Smooth muscle cell (in vitro differentiated cells): ENCODE measurements at regions not wholly inside any gene's neighbourhood (a gene's known extent, or its start where the extent isn't known, plus 50 kb on each side); places are given as distances from the start of the nearest gene placed in this dataset.

ENCODE experiments used
- DNase-seq: peaks from one replicate; lab custom pipeline; 2025; ENCODE audit not compliant: unreplicated experiment; lab: John Stamatoyannopoulos, UW
- H2AFZ ChIP-seq: fragments of 200-600 bp; sonication (generic); 2 replicates; pipeline ENCODE4 v1.6.0; 2016; ENCODE audit warnings: antibody characterized with exemption, low read depth, mild to moderate bottlenecking
- H3F3A ChIP-seq: fragments of 200-600 bp; sonication (generic); 2 replicates; pipeline ENCODE4 v1.6.0; 2017; ENCODE audit warnings: antibody characterized with exemption, low read depth
- H3K27ac ChIP-seq: fragments of 200-600 bp; sonication (generic); 2 replicates; pipeline ENCODE4 v1.5.1; 2016; ENCODE audit warnings: low read depth, mild to moderate bottlenecking
- H3K27me3 ChIP-seq: fragments of 200-600 bp; sonication (generic); 2 replicates; pipeline ENCODE4 v1.6.1; 2016; ENCODE audit warnings: low read depth, mild to moderate bottlenecking
- H3K36me3 ChIP-seq: fragments of 200-600 bp; sonication (generic); 2 replicates; pipeline ENCODE4 v1.5.1; 2016; ENCODE audit warnings: low read depth
- H3K4me1 ChIP-seq: fragments of 200-600 bp; sonication (generic); 2 replicates; pipeline ENCODE4 v1.5.1; 2016; ENCODE audit warnings: low read depth
- H3K4me2 ChIP-seq: fragments of 200-600 bp; sonication (generic); 2 replicates; pipeline ENCODE4 v1.6.0; 2016; ENCODE audit warnings: mild to moderate bottlenecking
- H3K4me3 ChIP-seq: fragments of 200-600 bp; sonication (generic); 2 replicates; pipeline ENCODE4 v1.5.1; 2016; ENCODE audit warnings: mild to moderate bottlenecking
- H3K79me2 ChIP-seq: fragments of 200-600 bp; sonication (generic); 2 replicates; pipeline ENCODE4 v1.6.0; 2016; ENCODE audit warnings: low read depth, mild to moderate bottlenecking
- H3K9ac ChIP-seq: fragments of 200-600 bp; sonication (generic); 2 replicates; pipeline ENCODE4 v1.6.0; 2016; ENCODE audit warnings: low read depth
- H3K9me3 ChIP-seq: fragments of 200-600 bp; sonication (generic); replicated peaks from 2 replicates; pipeline ENCODE4 v1.5.1; 2016; ENCODE audit warnings: low read depth
- H4K20me1 ChIP-seq: fragments of 200-600 bp; sonication (generic); 2 replicates; pipeline ENCODE4 v1.6.0; 2016; ENCODE audit warnings: low read depth
- CTCF ChIP-seq: fragments of 200-600 bp; sonication (generic); IDR thresholded peaks from 2 replicates; pipeline ENCODE4 v1.5.1; 2017; ENCODE audit warnings: borderline replicate concordance, mild to moderate bottlenecking, antibody characterized with exemption; ENCODE audit not compliant: insufficient read depth, poor library complexity, severe bottlenecking
- WGBS: methylation state at CpG from one replicate; pipeline ENCODE4 v1.1.7; 2016; ENCODE audit warnings: low lambda C conversion rate; 5-methylcytosine and 5-hydroxymethylcytosine counted together

GRCh38 chr12:87388376-87388775 lies 640.8 kb downstream of the C12orf50 start:
- Histone ChIP-seq H3K36me3 (no peaks in the 10 kb centered on the region), H3F3A (no peaks in the 10 kb centered on the region), H3K4me1 (no peaks in the 10 kb centered on the region), H3K4me3 (no peak overlapping the region), H3K27me3 (no peaks in the 10 kb centered on the region), H2AFZ (no peak overlapping the region), H3K79me2 (no peaks in the 10 kb centered on the region), H3K27ac (no peak overlapping the region), H4K20me1 (no peaks in the 10 kb centered on the region), H3K9ac (no peak overlapping the region), H3K9me3 (no peaks in the 10 kb centered on the region), H3K4me2 (no peak overlapping the region)
- 92% methylated on average over 3 of the region's 3 CpGs for WGBS
- TF ChIP-seq CTCF: no peak
- no peak for DNase-seq

GRCh38 chr12:87385322-87385721 lies 643.9 kb downstream of the C12orf50 start:
- Histone ChIP-seq H3K79me2 (no peaks in the 10 kb centered on the region), H3K27ac (no peak overlapping the region), H3K36me3 (no peaks in the 10 kb centered on the region), H2AFZ (no peak overlapping the region), H3K4me2 (no peak overlapping the region), H4K20me1 (no peaks in the 10 kb centered on the region), H3F3A (no peaks in the 10 kb centered on the region), H3K9me3 (no peaks in the 10 kb centered on the region), H3K27me3 (no peaks in the 10 kb centered on the region), H3K4me3 (no peak overlapping the region), H3K9ac (no peak overlapping the region), H3K4me1 (no peaks in the 10 kb centered on the region)
- DNase-seq: no peak
- TF ChIP-seq CTCF: no peak

GRCh38 chr12:87384226-87384625 lies 645.0 kb downstream of the C12orf50 start:
- no peak overlapping the region for H2AFZ ChIP-seq
- no peak overlapping the region for H3K4me2 ChIP-seq
- H3K4me3 ChIP-seq: no peak overlapping the region
- H3K9me3 ChIP-seq: no peaks in the 10 kb centered on the region
- no peak for DNase-seq
- no peaks in the 10 kb centered on the region for H3K4me1 ChIP-seq
- H3K27ac ChIP-seq: no peak overlapping the region
- H3K36me3 ChIP-seq: no peaks in the 10 kb centered on the region
- no peaks in the 10 kb centered on the region for H4K20me1 ChIP-seq
- no peaks in the 10 kb centered on the region for H3K79me2 ChIP-seq
- H3K9ac ChIP-seq: no peak overlapping the region
- H3F3A ChIP-seq: no peaks in the 10 kb centered on the region
- TF ChIP-seq CTCF: no peak
- H3K27me3 ChIP-seq: no peaks in the 10 kb centered on the region
- 75% methylated on average over 3 of the region's 3 CpGs for WGBS

GRCh38 chr12:87383680-87384079 lies 645.5 kb downstream of the C12orf50 start:
- DNase-seq: no peak
- Histone ChIP-seq H4K20me1 (no peaks in the 10 kb centered on the region), H3K4me1 (no peaks in the 10 kb centered on the region)

More at GRCh38 chr12:87383680-87384079, 645.5 kb downstream of the C12orf50 start:
- Histone ChIP-seq H3K4me2 (no peak overlapping the region), H3K9ac (no peak overlapping the region), H2AFZ (no peak overlapping the region), H3K4me3 (no peak overlapping the region), H3K36me3 (no peaks in the 10 kb centered on the region), H3F3A (no peaks in the 10 kb centered on the region), H3K9me3 (no peaks in the 10 kb centered on the region), H3K27ac (peak overlapping the region; percentile 18), H3K79me2 (no peaks in the 10 kb centered on the region), H3K27me3 (no peaks in the 10 kb centered on the region)
- no peak for TF ChIP-seq CTCF
